Kidney (tissue), 13 donors: ENCODE measurements at regions not wholly inside any gene's neighbourhood (a gene's known extent, or its start where the extent isn't known, plus 50 kb on each side); places are given as distances from the start of the nearest gene placed in this dataset.

Source experiments
- DNase-seq, 5 donors: peaks; one replicate each; pipeline ENCODE4 v3.0.0-alpha.2; 2013 to 2020
- FAIRE-seq: peaks from 2 replicates; lab custom pipeline; 2012; peaks lifted over from hg19 to GRCh38; lab: Jason Lieb, UNC
- H3K27ac ChIP-seq, 2 donors: one replicate each; pipeline ENCODE4 v1.7.0; 2013; ENCODE audit warnings: low read depth in 2 of 2, low read length in 2 of 2, inconsistent platforms in 1 of 2
- H3K27me3 ChIP-seq: one replicate; pipeline ENCODE4 v1.7.1; 2013; ENCODE audit warnings: low read length, inconsistent platforms; ENCODE audit not compliant: control insufficient read depth, insufficient read depth
- H3K36me3 ChIP-seq, 3 donors: one replicate each; pipeline versions ENCODE4 v1.7.0 to v1.7.1; 2013; ENCODE audit warnings: low read length in 3 of 3, control low read depth in 1 of 3, inconsistent platforms in 1 of 3; ENCODE audit not compliant: insufficient read depth in 3 of 3, control insufficient read depth in 2 of 3
- H3K4me1 ChIP-seq, 3 donors: one replicate each; pipeline versions ENCODE4 v1.7.0 to v1.7.1; 2013; ENCODE audit warnings: low read length in 3 of 3, inconsistent platforms in 1 of 3, low read depth in 1 of 3; ENCODE audit not compliant: control insufficient read depth in 2 of 3, insufficient read depth in 2 of 3
- H3K4me3 ChIP-seq, 3 donors: one replicate each; pipeline versions ENCODE4 v1.7.0 to v1.8.1; 2013; ENCODE audit warnings: low read length in 3 of 3, control low read depth in 1 of 3, inconsistent platforms in 1 of 3
- H3K9ac ChIP-seq, 3 donors: one replicate each; pipeline versions ENCODE4 v1.7.0 to v1.7.1; 2013; ENCODE audit warnings: low read length in 3 of 3, control low read depth in 1 of 3, inconsistent platforms in 1 of 3
- H3K9me3 ChIP-seq, 3 donors: one replicate each; pipeline versions ENCODE4 v1.7.0 to v1.7.1; 2013; ENCODE audit warnings: low read length in 3 of 3, control low read depth in 1 of 3, inconsistent platforms in 1 of 3; ENCODE audit not compliant: control insufficient read depth in 2 of 3, insufficient read depth in 1 of 3
- CTCF ChIP-seq: IDR thresholded peaks from 3 replicates; pipeline ENCODE4 v1.5.1; 2012; ENCODE audit warnings: mild to moderate bottlenecking, moderate library complexity, borderline replicate concordance; ENCODE audit not compliant: insufficient read depth; ENCODE audit errors: extremely low read depth
- intact Hi-C: fragments of 100-400 bp; cut with DNase I; formaldehyde crosslinking; loops from one replicate; pipeline ENCODE4 v1.11.1; 2022
- donor health status: control.
- donor health status: control.
- donor health status: control.
- donor health status: control.
- donor health status: control.
- donor health status: DM: yes; HTN: yes; CAD: no.
- donor health status: Normal renal cell carcinoma (clear cell type).

GRCh38 chr7:114309729-114310128 lies 104.9 kb upstream of the FOXP2 start:
- H3K4me3 ChIP-seq, result no peak overlapping the region
- H3K27ac ChIP-seq, result no peak overlapping the region
- no peak overlapping the region for H3K9ac ChIP-seq
- intact Hi-C loops, result no loop called here
- TF ChIP-seq CTCF, result no peak
- DNase-seq (no peak), FAIRE-seq (no peak)
- H3K36me3 ChIP-seq, result no peaks in the 10 kb centered on the region
- H3K27me3 ChIP-seq, result no peaks in the 10 kb centered on the region
- H3K9me3 ChIP-seq, result no peaks in the 10 kb centered on the region
- H3K4me1 ChIP-seq, result no peaks in the 10 kb centered on the region

GRCh38 chr7:114303301-114303700 lies 111.3 kb upstream of the FOXP2 start:
- Histone ChIP-seq H3K4me3 (no peak overlapping the region), H3K9me3 (no peaks in the 10 kb centered on the region), H3K9ac (no peak overlapping the region), H3K36me3 (no peaks in the 10 kb centered on the region), H3K27me3 (no peaks in the 10 kb centered on the region), H3K4me1 (no peaks in the 10 kb centered on the region), H3K27ac (no peak overlapping the region)
- FAIRE-seq (no peak), DNase-seq (no peak)
- intact Hi-C loops, result no loop called here
- TF ChIP-seq CTCF, result no peak

GRCh38 chr7:114302858-114303257 lies 111.8 kb upstream of the FOXP2 start:
- TF ChIP-seq CTCF, result no peak
- Histone ChIP-seq H3K9me3 (no peaks in the 10 kb centered on the region), H3K4me3 (no peak overlapping the region), H3K4me1 (no peaks in the 10 kb centered on the region), H3K36me3 (no peaks in the 10 kb centered on the region), H3K27ac (no peak overlapping the region), H3K27me3 (no peaks in the 10 kb centered on the region), H3K9ac (no peak overlapping the region)
- DNase-seq (no peak), FAIRE-seq (no peak)
- intact Hi-C loops, result no loop called here

- FAIRE-seq, result no peak
- no peaks in the 10 kb centered on the region for H3K27me3 ChIP-seq
- H3K4me3 ChIP-seq, result no peak overlapping the region
- no peak for TF ChIP-seq CTCF
- no peak for DNase-seq
- intact Hi-C loops, result no loop called here
- H3K36me3 ChIP-seq, result no peaks in the 10 kb centered on the region
- H3K9ac ChIP-seq, result no peak overlapping the region
- H3K27ac ChIP-seq, result no peak overlapping the region
- H3K9me3 ChIP-seq, result no peaks in the 10 kb centered on the region
- no peaks in the 10 kb centered on the region for H3K4me1 ChIP-seq
Observed at GRCh38 chr7:114298011-114298410, 116.6 kb upstream of the FOXP2 start.
